ENCODE measurements at regions not wholly inside any gene's neighbourhood (a gene's known extent, or its start where the extent isn't known, plus 50 kb on each side); places are given as distances from the start of the nearest gene placed in this dataset.
A peak's percentile ranks its signal among the peaks of the same experiment; 100 is the strongest.

GRCh38 chr12:118850244-118850825, 131.0 kb upstream of the SRRM4 start (continued):
- TF ChIP-seq REST (IDR thresholded peaks at IDR 0.05; ENCODE audit: borderline replicate concordance) = peak; percentile 12; the same call in 1 of the 2 replicates
- TF ChIP-seq REST (CRISPR knock-in tag; IDR thresholded peaks at IDR 0.05; ENCODE audit: low read depth) = no peak
- no peak for TF ChIP-seq BCL6 (CRISPR knock-in tag; IDR thresholded peaks at IDR 0.05)
- TF ChIP-seq SMC3 (conservative IDR thresholded peaks at IDR 0.05; ENCODE audit: insufficient read depth, low read depth, low read length) = 0 out of 2 replicates have a peak, but pooled peaks have one; percentile 19
- TF ChIP-seq, protein P1, sequence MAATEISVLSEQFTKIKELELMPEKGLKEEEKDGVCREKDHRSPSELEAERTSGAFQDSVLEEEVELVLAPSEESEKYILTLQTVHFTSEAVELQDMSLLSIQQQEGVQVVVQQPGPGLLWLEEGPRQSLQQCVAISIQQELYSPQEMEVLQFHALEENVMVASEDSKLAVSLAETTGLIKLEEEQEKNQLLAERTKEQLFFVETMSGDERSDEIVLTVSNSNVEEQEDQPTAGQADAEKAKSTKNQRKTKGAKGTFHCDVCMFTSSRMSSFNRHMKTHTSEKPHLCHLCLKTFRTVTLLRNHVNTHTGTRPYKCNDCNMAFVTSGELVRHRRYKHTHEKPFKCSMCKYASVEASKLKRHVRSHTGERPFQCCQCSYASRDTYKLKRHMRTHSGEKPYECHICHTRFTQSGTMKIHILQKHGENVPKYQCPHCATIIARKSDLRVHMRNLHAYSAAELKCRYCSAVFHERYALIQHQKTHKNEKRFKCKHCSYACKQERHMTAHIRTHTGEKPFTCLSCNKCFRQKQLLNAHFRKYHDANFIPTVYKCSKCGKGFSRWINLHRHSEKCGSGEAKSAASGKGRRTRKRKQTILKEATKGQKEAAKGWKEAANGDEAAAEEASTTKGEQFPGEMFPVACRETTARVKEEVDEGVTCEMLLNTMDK (IDR thresholded peaks at IDR 0.05; ENCODE audit: borderline replicate concordance, insufficient read depth, low read depth, low read length, poor library complexity, severe bottlenecking) = no peak
- TF ChIP-seq TOE1 (IDR thresholded peaks at IDR 0.05; ENCODE audit: borderline replicate concordance) = no peak
- no peak for TF ChIP-seq TOE1 (CRISPR knock-in tag; IDR thresholded peaks at IDR 0.05; ENCODE audit: borderline replicate concordance, low read depth)
- TF ChIP-seq RAD21 (CRISPR knock-in tag; conservative IDR thresholded peaks at IDR 0.05 in 1 of 2, IDR thresholded peaks at IDR 0.05 in 1 of 2) = peak in 1 of 2 experiments; percentile 52; a peak in 3 of 4 replicates
- no peak for TF ChIP-seq SMAD4 (CRISPR knock-in tag; conservative IDR thresholded peaks at IDR 0.05)
- TF ChIP-seq ZNF232 (CRISPR knock-in tag; IDR thresholded peaks at IDR 0.05) = no peak
- no peak for TF ChIP-seq PURB (CRISPR knock-in tag; IDR thresholded peaks at IDR 0.05; ENCODE audit: low read depth)
- no peak for TF ChIP-seq NR1H2 (CRISPR knock-in tag; IDR thresholded peaks at IDR 0.05)
- no peak for TF ChIP-seq RCOR1 (IDR thresholded peaks at IDR 0.05; ENCODE audit: borderline replicate concordance in 1 of 2, low read depth in 2 of 2, low read length in 2 of 2)
- TF ChIP-seq, protein P2, sequence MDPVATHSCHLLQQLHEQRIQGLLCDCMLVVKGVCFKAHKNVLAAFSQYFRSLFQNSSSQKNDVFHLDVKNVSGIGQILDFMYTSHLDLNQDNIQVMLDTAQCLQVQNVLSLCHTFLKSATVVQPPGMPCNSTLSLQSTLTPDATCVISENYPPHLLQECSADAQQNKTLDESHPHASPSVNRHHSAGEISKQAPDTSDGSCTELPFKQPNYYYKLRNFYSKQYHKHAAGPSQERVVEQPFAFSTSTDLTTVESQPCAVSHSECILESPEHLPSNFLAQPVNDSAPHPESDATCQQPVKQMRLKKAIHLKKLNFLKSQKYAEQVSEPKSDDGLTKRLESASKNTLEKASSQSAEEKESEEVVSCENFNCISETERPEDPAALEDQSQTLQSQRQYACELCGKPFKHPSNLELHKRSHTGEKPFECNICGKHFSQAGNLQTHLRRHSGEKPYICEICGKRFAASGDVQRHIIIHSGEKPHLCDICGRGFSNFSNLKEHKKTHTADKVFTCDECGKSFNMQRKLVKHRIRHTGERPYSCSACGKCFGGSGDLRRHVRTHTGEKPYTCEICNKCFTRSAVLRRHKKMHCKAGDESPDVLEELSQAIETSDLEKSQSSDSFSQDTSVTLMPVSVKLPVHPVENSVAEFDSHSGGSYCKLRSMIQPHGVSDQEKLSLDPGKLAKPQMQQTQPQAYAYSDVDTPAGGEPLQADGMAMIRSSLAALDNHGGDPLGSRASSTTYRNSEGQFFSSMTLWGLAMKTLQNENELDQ (CRISPR knock-in tag; IDR thresholded peaks at IDR 0.05; ENCODE audit: borderline replicate concordance) = no peak
- no peak for TF ChIP-seq CBFA2T2 (conservative IDR thresholded peaks at IDR 0.05)
